ENCODE measurements at regions not wholly inside any gene's neighbourhood (a gene's known extent, or its start where the extent isn't known, plus 50 kb on each side); places are given as distances from the start of the nearest gene placed in this dataset.

DNA sequence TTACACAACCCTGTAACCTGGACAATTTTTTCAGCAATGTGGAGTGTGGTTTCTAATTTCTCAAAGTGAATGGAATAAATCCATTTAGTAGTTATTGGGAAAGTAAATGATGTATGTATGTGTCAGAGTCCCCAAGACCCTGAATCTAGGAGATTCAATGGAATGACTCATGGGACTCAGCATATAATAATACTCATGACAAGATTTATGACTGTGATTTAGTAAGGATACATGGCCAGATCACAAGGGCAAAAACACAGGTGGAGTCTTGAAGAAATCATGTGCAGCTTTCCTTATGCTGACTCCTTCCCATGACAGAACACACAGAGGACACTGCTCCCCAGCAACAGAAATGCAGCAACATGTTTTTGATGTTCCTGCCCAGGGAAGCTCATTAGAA, 1877.7 kb upstream of the LRRTM1 start:
- TF ChIP-seq, protein P1, sequence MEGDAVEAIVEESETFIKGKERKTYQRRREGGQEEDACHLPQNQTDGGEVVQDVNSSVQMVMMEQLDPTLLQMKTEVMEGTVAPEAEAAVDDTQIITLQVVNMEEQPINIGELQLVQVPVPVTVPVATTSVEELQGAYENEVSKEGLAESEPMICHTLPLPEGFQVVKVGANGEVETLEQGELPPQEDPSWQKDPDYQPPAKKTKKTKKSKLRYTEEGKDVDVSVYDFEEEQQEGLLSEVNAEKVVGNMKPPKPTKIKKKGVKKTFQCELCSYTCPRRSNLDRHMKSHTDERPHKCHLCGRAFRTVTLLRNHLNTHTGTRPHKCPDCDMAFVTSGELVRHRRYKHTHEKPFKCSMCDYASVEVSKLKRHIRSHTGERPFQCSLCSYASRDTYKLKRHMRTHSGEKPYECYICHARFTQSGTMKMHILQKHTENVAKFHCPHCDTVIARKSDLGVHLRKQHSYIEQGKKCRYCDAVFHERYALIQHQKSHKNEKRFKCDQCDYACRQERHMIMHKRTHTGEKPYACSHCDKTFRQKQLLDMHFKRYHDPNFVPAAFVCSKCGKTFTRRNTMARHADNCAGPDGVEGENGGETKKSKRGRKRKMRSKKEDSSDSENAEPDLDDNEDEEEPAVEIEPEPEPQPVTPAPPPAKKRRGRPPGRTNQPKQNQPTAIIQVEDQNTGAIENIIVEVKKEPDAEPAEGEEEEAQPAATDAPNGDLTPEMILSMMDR (IDR thresholded peaks at IDR 0.05; ENCODE audit: low read depth, low read length, poor library complexity, severe bottlenecking): no peak
- no peak for TF ChIP-seq EZH2phosphoT487 (IDR thresholded peaks at IDR 0.05; ENCODE audit: borderline replicate concordance, low read length)

All from DOHH2 (cell line).